IMR-90 (cell line): ENCODE measurements at regions not wholly inside any gene's neighbourhood (a gene's known extent, or its start where the extent isn't known, plus 50 kb on each side); places are given as distances from the start of the nearest gene placed in this dataset.

Experiments used
- ATAC-seq: fragments of 200-7000 bp; cut with Tn5 transposase; 2 replicates; pipeline ENCODE4 v1.9.1; 2020; ENCODE audit warnings: low read depth, mild to moderate bottlenecking, moderate library complexity
- BruUV-seq: library from RNA; stranded (reverse); fragments of 400-500 nt; replicated peaks from 2 replicates; lab custom pipeline; 2021; lab: Mats Ljungman, UMichigan
- CTCF ChIA-PET: fragments of 300-600 bp; formaldehyde crosslinking; extraction: SDS; loops from one replicate; lab custom pipeline; 2021; ENCODE audit warnings: antibody characterized with exemption; lab: Yijun Ruan, JAX
- POLR2A ChIA-PET: fragments of 300-600 bp; sonication (Branson Sonifier 250); formaldehyde crosslinking; loops from one replicate; lab custom pipeline; 2022; ENCODE audit warnings: antibody characterized with exemption; ENCODE audit not compliant: unreplicated experiment; lab: Charles Lee
- DNase-seq: peaks from one replicate; pipeline ENCODE4 v3.0.0; 2013
- H2AFZ ChIP-seq: replicated peaks from 2 replicates; pipeline ENCODE3; 2013; ENCODE audit warnings: low read length, mild to moderate bottlenecking; ENCODE audit not compliant: poor library complexity
- H2AK5ac ChIP-seq: 2 replicates; pipeline ENCODE4 v1.6.1; 2013; ENCODE audit warnings: low read depth, low read length, inconsistent platforms
- H2AK9ac ChIP-seq: replicated peaks from 2 replicates; pipeline ENCODE3; 2013; ENCODE audit warnings: mild to moderate bottlenecking, low read depth, low read length, moderate library complexity; ENCODE audit not compliant: poor library complexity
- H2BK120ac ChIP-seq: 2 replicates; pipeline ENCODE4 v1.6.1; 2013; ENCODE audit warnings: low read depth, low read length, inconsistent platforms
- H2BK15ac ChIP-seq: 3 replicates; pipeline ENCODE4 v1.6.1; 2013; ENCODE audit warnings: low read depth, low read length, inconsistent platforms
- H2BK20ac ChIP-seq: 2 replicates; pipeline ENCODE4 v1.6.1; 2013; ENCODE audit warnings: low read depth, mild to moderate bottlenecking, inconsistent platforms, low read length, moderate library complexity
- H2BK5ac ChIP-seq: 2 replicates; pipeline ENCODE4 v1.6.1; 2013; ENCODE audit warnings: mild to moderate bottlenecking, low read depth, low read length, inconsistent platforms; ENCODE audit not compliant: poor library complexity, severe bottlenecking
- H3K14ac ChIP-seq: replicated peaks from 2 replicates; pipeline ENCODE4 v1.6.1; 2013; ENCODE audit warnings: low read depth, low read length, inconsistent platforms
- H3K18ac ChIP-seq: 2 replicates; pipeline ENCODE4 v1.6.1; 2013; ENCODE audit warnings: low read depth, low read length, control low read depth
- H3K23ac ChIP-seq: 2 replicates; pipeline ENCODE4 v1.6.1; 2013; ENCODE audit warnings: low read depth, low read length, inconsistent platforms
- H3K27ac ChIP-seq: 2 replicates; pipeline ENCODE4 v1.5.1; 2013; ENCODE audit warnings: mild to moderate bottlenecking, control low read depth, low read length; ENCODE audit not compliant: insufficient read depth
- H3K27me3 ChIP-seq: 2 replicates; pipeline ENCODE4 v1.6.1; 2013; ENCODE audit warnings: low read length; ENCODE audit not compliant: control insufficient read depth, insufficient read depth
- H3K36me3 ChIP-seq: 2 replicates; pipeline ENCODE4 v1.6.1; 2013; ENCODE audit warnings: low read length, mixed read lengths; ENCODE audit not compliant: control insufficient read depth, insufficient read depth
- H3K4ac ChIP-seq: 2 replicates; pipeline ENCODE4 v1.6.1; 2013; ENCODE audit warnings: low read depth, low read length, inconsistent platforms
- H3K4me1 ChIP-seq: 2 replicates; pipeline ENCODE4 v1.6.1; 2013; ENCODE audit warnings: low read length, mixed read lengths; ENCODE audit not compliant: control insufficient read depth, insufficient read depth
- H3K4me2 ChIP-seq: 2 replicates; pipeline ENCODE4 v1.6.1; 2013; ENCODE audit warnings: low read depth, mild to moderate bottlenecking, control low read depth, low read length, moderate library complexity
- H3K4me3 ChIP-seq: 2 replicates; pipeline ENCODE4 v1.5.1; 2013; ENCODE audit warnings: low read depth, mild to moderate bottlenecking, control low read depth, low read length, moderate library complexity; ENCODE audit not compliant: insufficient read depth
- H3K56ac ChIP-seq: 2 replicates; pipeline ENCODE4 v1.6.1; 2013; ENCODE audit warnings: low read length, inconsistent platforms; ENCODE audit not compliant: insufficient read depth; ENCODE audit errors: extremely low read depth
- H3K79me1 ChIP-seq, 2 experiments: 2 replicates each; pipeline ENCODE4 v1.6.1; 2013; ENCODE audit warnings: low read length in 2 of 2, inconsistent platforms in 1 of 2, low read depth in 1 of 2
- H3K9ac ChIP-seq: 2 replicates; pipeline ENCODE4 v1.6.1; 2013; ENCODE audit warnings: low read depth, low read length, control low read depth
- H3K9me1 ChIP-seq: 2 replicates; pipeline ENCODE4 v1.6.1; 2013; ENCODE audit warnings: low read length, inconsistent platforms; ENCODE audit not compliant: insufficient read depth
- H3K9me3 ChIP-seq: 2 replicates; pipeline ENCODE4 v1.6.1; 2013; ENCODE audit warnings: low read length; ENCODE audit not compliant: control insufficient read depth, insufficient read depth
- H4K20me1 ChIP-seq: 2 replicates; pipeline ENCODE4 v1.6.1; 2013; ENCODE audit warnings: low read length, inconsistent platforms; ENCODE audit not compliant: insufficient read depth
- H4K5ac ChIP-seq: 2 replicates; pipeline ENCODE4 v1.6.1; 2013; ENCODE audit warnings: mild to moderate bottlenecking, low read depth, low read length, control low read depth
- H4K8ac ChIP-seq, 2 experiments: 2 replicates each; pipeline ENCODE4 v1.6.1; 2013; ENCODE audit warnings: low read depth in 2 of 2, low read length in 2 of 2, control low read depth in 1 of 2, inconsistent platforms in 1 of 2
- H4K91ac ChIP-seq: 2 replicates; pipeline ENCODE4 v1.6.1; 2013; ENCODE audit warnings: low read depth, low read length, inconsistent platforms; ENCODE audit not compliant: insufficient read depth
- BHLHE40 ChIP-seq: fragments of 150-350 bp; IDR thresholded peaks from 2 replicates; pipeline ENCODE4 v1.6.1; 2016; ENCODE audit warnings: mild to moderate bottlenecking, low read depth, low read length
- MAFK ChIP-seq: IDR thresholded peaks from 2 replicates; pipeline ENCODE4 v1.6.1; 2012; ENCODE audit warnings: low read depth, low read length, improper control_type of control experiment
- MAZ ChIP-seq: IDR thresholded peaks from 2 replicates; pipeline ENCODE4 v1.6.1; 2012; ENCODE audit warnings: low read depth, mild to moderate bottlenecking, low read length, improper control_type of control experiment, moderate library complexity, borderline replicate concordance
- MXI1 ChIP-seq: IDR thresholded peaks from 2 replicates; pipeline ENCODE4 v1.6.1; 2012; ENCODE audit warnings: low read depth, mild to moderate bottlenecking, low read length, moderate library complexity, borderline replicate concordance
- NFE2L2 ChIP-seq: fragments of 150-350 bp; IDR thresholded peaks from 2 replicates; pipeline ENCODE4 v1.6.1; 2016; ENCODE audit warnings: low read depth, mild to moderate bottlenecking, low read length
- POLR2A ChIP-seq: IDR thresholded peaks from 2 replicates; pipeline ENCODE4 v1.6.1; 2012; ENCODE audit warnings: mild to moderate bottlenecking, low read depth, low read length
- RAD21 ChIP-seq: IDR thresholded peaks from 2 replicates; pipeline ENCODE4 v1.6.1; 2012; ENCODE audit warnings: low read length, improper control_type of control experiment
- RCOR1 ChIP-seq: IDR thresholded peaks from 2 replicates; pipeline ENCODE4 v1.6.1; 2012; ENCODE audit warnings: mild to moderate bottlenecking, low read length, improper control_type of control experiment; ENCODE audit not compliant: insufficient replicate concordance
- RFX5 ChIP-seq: IDR thresholded peaks from 2 replicates; pipeline ENCODE4 v1.8.0; 2012; ENCODE audit warnings: low read depth, mild to moderate bottlenecking, low read length, moderate library complexity
- SMC3 ChIP-seq: fragments of 150-350 bp; IDR thresholded peaks from 2 replicates; pipeline ENCODE4 v1.6.1; 2016; ENCODE audit warnings: low read depth, mild to moderate bottlenecking, antibody characterized with exemption, low read length, moderate library complexity
- USF2 ChIP-seq: fragments of 150-350 bp; IDR thresholded peaks from 2 replicates; pipeline ENCODE4 v1.6.1; 2017; ENCODE audit warnings: mild to moderate bottlenecking, antibody characterized with exemption, low read length, low read depth
- WGBS, 2 experiments: methylation state at CpG; one replicate each; pipeline versions ENCODE4 v1.1.5 to v1.1.7; 2013; ENCODE audit warnings: missing lambda C conversion rate in 2 of 2; ENCODE audit not compliant: insufficient read length in 1 of 2; ENCODE audit errors: extremely low coverage in 2 of 2; 5-methylcytosine and 5-hydroxymethylcytosine counted together
- dilution Hi-C: fragments of 300-500 bp; cut with HindIII; formaldehyde crosslinking; loops from one replicate; pipeline ENCODE4 v1.14.3; 2018; ENCODE audit warnings: low sequenced_read_pairs; ENCODE audit not compliant: unreplicated experiment
- in situ Hi-C: fragments of 300-500 bp; cut with MboI; formaldehyde crosslinking; loops from 3 replicates; pipeline ENCODE4 v1.14.3; 2019; ENCODE audit warnings: low sequenced_read_pairs, inconsistent platforms, mixed read lengths
- intact Hi-C: fragments of 100-400 bp; cut with micrococcal nuclease; formaldehyde crosslinking; loops from 2 replicates; pipeline ENCODE4 v1.10.0; 2022

DNA sequence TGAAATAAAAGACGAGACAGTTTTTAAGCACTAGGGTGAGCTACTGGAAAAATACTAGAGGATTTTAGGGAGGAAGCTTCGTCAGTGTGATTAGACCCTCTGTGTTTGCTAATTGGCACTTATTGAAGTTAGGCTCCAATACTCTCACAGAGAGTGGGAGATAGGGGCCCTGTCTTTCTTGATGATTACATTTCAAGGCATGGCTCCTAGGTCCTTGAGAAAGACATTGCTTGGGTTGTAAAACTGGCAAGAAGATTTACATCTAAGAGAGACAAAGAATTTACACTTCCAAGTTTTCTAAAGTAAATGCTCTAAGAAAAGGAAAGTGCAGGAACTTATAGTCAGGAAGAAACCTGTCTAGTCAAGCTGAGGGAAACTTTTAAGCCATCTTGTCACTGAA is 183.2 kb downstream of the C12orf50 start:
- H2BK5ac ChIP-seq = no peak overlapping the region
- intact Hi-C loops = loop anchor here (5.0 to 10.0 kb wide), 5 partner anchors 151 to 1924 kb away; no protein-coding TSS in a partner anchor
- peaks cover 3% of the 10 kb centered on the region; the same call in 1 of the 2 replicates for H3K4me1 ChIP-seq
- in situ Hi-C loops = no loop called here
- H3K23ac ChIP-seq = no peak overlapping the region
- H2BK15ac ChIP-seq = no peak overlapping the region
- H4K91ac ChIP-seq = no peak overlapping the region
- POLR2A ChIA-PET = no interaction called here
- H4K8ac ChIP-seq = no peak overlapping the region
- 0 out of 2 replicates have a peak overlapping the region, but pooled peaks have one; percentile 80 for H2BK20ac ChIP-seq
- H4K20me1 ChIP-seq = no peaks in the 10 kb centered on the region
- BruUV-seq = no TSS peak
- no peak overlapping the region for H3K4ac ChIP-seq
- H2AK5ac ChIP-seq = no peak overlapping the region
- no peaks in the 10 kb centered on the region for H3K27me3 ChIP-seq
- 0 out of 2 replicates have a peak, but pooled peaks cover 3% of the 10 kb centered on the region for H3K9me1 ChIP-seq
- H3K4me2 ChIP-seq = no peak overlapping the region
- H3K36me3 ChIP-seq = no peaks in the 10 kb centered on the region
- H3K56ac ChIP-seq = no peak overlapping the region
- no CpG with 5 or more reads among the region's 2 CpGs for whole genome bisulfite sequencing, 2 experiments
- TF ChIP-seq SMC3 (no peak), MXI1 (no peak), RFX5 (no peak), POLR2A (no peak), BHLHE40 (no peak), MAZ (no peak), RCOR1 (no peak), USF2 (no peak), RAD21 (no peak), MAFK (no peak), NFE2L2 (no peak)
- H4K5ac ChIP-seq = peak overlapping the region; percentile 92; the same call in 1 of the 2 replicates
- H3K18ac ChIP-seq = peak overlapping the region; percentile 88; the same call in 1 of the 2 replicates
- CTCF ChIA-PET = no interaction called here
- no peak overlapping the region for H3K14ac ChIP-seq
- H3K79me1 ChIP-seq = no peaks in the 10 kb centered on the region
- dilution Hi-C loops = no loop called here
- no peak overlapping the region for H3K4me3 ChIP-seq
- DNase-seq (no peak), ATAC-seq (no peak)
- H3K27ac ChIP-seq = no peak overlapping the region
- no peak overlapping the region for H3K9ac ChIP-seq
- peak overlapping the region; percentile 66; the same call in 1 of the 2 replicates for H2BK120ac ChIP-seq
- no peaks in the 10 kb centered on the region for H3K9me3 ChIP-seq
- H2AK9ac ChIP-seq = no peak overlapping the region
- no peak overlapping the region for H2AFZ ChIP-seq
